MM.1S (cell line): ENCODE measurements at regions not wholly inside any gene's neighbourhood (a gene's known extent, or its start where the extent isn't known, plus 50 kb on each side); places are given as distances from the start of the nearest gene placed in this dataset.

ENCODE experiments used
- CTCF ChIP-seq: fragments of 300-600 bp; sonication (generic); IDR thresholded peaks from 2 replicates; pipeline ENCODE4 v1.5.1; 2016; ENCODE audit warnings: antibody characterized with exemption, low read length, mixed read lengths
- EZH2 ChIP-seq: fragments of 300-600 bp; sonication (generic); optimal IDR thresholded peaks from 2 replicates; pipeline ENCODE3; 2017; ENCODE audit warnings: low read depth, mild to moderate bottlenecking, antibody characterized with exemption, low read length, mixed read lengths
- EZH2phosphoT487 ChIP-seq: fragments of 300-600 bp; sonication (generic); IDR thresholded peaks from 2 replicates; pipeline ENCODE4 v1.6.1; 2018; ENCODE audit warnings: antibody characterized with exemption, low read length

- TF ChIP-seq CTCF, result no peak
- no peak for TF ChIP-seq EZH2
- no peak for TF ChIP-seq EZH2phosphoT487
Measured at GRCh38 chr15:36358094-36358493, 221.3 kb upstream of the CDIN1 start.
